ENCODE measurements at regions not wholly inside any gene's neighbourhood (a gene's known extent, or its start where the extent isn't known, plus 50 kb on each side); places are given as distances from the start of the nearest gene placed in this dataset.

- no peak for TF ChIP-seq POLR2A (IDR thresholded peaks at IDR 0.05)
- TF ChIP-seq CTCF (IDR thresholded peaks at IDR 0.05), result no peak
- TF ChIP-seq EP300 (IDR thresholded peaks at IDR 0.05), result no peak
Measured at GRCh38 chr6:19771753-19772336, 65.3 kb upstream of the ID4 start.

All from sigmoid colon (tissue), 4 donors.